A549 (cell line): ENCODE measurements at regions not wholly inside any gene's neighbourhood (a gene's known extent, or its start where the extent isn't known, plus 50 kb on each side); places are given as distances from the start of the nearest gene placed in this dataset.

Source experiments
- CTCF ChIP-seq: fragments of >200 bp; sonication (Bioruptor Twin); formaldehyde crosslinking; IDR thresholded peaks from 3 replicates; pipeline ENCODE4 v1.5.1; 2016
- EP300 ChIP-seq, 2 experiments: fragments of >200 bp; sonication (Bioruptor Twin); formaldehyde crosslinking; IDR thresholded peaks; 2 replicates in 1 of 2; 3 replicates in 1 of 2; pipeline ENCODE4 v1.6.1; 2016 to 2017
- JUNB ChIP-seq: fragments of >200 bp; sonication (Bioruptor Twin); formaldehyde crosslinking; IDR thresholded peaks from 2 replicates; pipeline ENCODE4 v1.6.1; 2016
- MAFK ChIP-seq: fragments of 450-650 bp; IDR thresholded peaks from 2 replicates; pipeline ENCODE4 v1.6.1; 2014; ENCODE audit not compliant: partially characterized antibody
- POLR2A ChIP-seq: IDR thresholded peaks from 2 replicates; pipeline ENCODE4 v1.6.1; 2012; ENCODE audit warnings: mild to moderate bottlenecking, low read length
- POLR2AphosphoS2 ChIP-seq: conservative IDR thresholded peaks from 2 replicates; pipeline ENCODE4 v1.6.1; 2012; ENCODE audit warnings: low read length, improper control_type of control experiment, inconsistent platforms
- TF ChIP-seq, protein P1 (sequence below): fragments of 250-450 bp; sonication (Bioruptor Pico); IDR thresholded peaks from 2 replicates; pipeline ENCODE4 v1.5.0; 2021; ENCODE audit warnings: mild to moderate bottlenecking, moderate library complexity, borderline replicate concordance

DNA sequence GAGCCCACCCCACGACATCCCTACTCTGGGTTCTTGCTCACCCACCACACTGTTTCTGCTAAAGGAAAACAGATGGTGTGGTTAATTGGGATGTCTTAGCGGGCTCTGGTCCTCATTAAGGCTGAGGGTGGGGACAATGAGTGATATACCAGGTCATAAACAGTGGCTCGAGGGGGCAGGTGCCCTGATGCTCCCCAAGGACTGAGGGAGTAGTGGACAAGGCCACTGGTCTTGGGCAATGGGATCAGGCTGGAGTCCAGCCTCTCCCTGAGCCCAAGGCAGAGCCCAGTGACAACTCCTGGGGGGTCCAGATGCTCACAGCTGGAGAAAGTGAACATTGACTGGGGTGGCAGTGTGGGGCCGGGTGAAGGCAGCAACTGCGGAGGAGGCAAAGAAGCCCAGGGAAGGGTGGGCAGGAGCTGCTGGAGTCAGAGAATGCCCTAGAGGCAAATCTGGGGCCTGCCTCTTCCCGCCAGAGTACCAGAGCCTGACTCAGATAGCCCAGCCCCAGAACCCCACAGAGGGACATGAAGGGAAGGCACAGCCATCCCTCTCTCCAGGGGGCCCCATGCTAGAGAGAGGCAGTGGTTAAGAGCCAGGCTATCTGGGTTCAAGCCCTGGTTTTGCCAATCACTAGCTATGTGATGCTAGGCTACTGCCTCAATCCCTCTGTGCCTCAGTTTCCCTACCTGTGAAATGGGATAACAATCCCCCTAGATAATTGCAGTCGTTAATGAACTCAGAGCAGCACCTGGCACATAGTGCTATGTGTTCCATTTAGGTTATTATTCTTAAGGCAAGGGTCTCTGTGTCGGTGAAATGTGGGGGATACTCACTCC is 72.3 kb downstream of the MRPL14 start:
- TF ChIP-seq CTCF (no peak), POLR2A (no peak), JUNB (no peak), POLR2AphosphoS2 (no peak), EP300 (IDR thresholded peaks at IDR 0.05) (no peak), MAFK (no peak)
- TF ChIP-seq, protein P1, sequence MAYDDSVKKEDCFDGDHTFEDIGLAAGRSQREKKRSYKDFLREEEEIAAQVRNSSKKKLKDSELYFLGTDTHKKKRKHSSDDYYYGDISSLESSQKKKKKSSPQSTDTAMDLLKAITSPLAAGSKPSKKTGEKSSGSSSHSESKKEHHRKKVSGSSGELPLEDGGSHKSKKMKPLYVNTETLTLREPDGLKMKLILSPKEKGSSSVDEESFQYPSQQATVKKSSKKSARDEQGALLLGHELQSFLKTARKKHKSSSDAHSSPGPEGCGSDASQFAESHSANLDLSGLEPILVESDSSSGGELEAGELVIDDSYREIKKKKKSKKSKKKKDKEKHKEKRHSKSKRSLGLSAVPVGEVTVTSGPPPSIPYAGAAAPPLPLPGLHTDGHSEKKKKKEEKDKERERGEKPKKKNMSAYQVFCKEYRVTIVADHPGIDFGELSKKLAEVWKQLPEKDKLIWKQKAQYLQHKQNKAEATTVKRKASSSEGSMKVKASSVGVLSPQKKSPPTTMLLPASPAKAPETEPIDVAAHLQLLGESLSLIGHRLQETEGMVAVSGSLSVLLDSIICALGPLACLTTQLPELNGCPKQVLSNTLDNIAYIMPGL (CRISPR knock-in tag) = no peak
